ENCODE measurements at regions not wholly inside any gene's neighbourhood (a gene's known extent, or its start where the extent isn't known, plus 50 kb on each side); places are given as distances from the start of the nearest gene placed in this dataset.

- TF ChIP-seq L3MBTL2 (conservative IDR thresholded peaks at IDR 0.05) (no peak), SP1 (IDR thresholded peaks at IDR 0.05) (no peak), HDGF (IDR thresholded peaks at IDR 0.05; ENCODE audit: borderline replicate concordance) (no peak), TARDBP (IDR thresholded peaks at IDR 0.05) (no peak), BHLHE40 (IDR thresholded peaks at IDR 0.05; ENCODE audit: borderline replicate concordance) (no peak), FOXM1 (IDR thresholded peaks at IDR 0.05; ENCODE audit: borderline replicate concordance) (no peak)
Measured at GRCh38 chr2:165015052-165015642, 59.8 kb upstream of the SLC38A11 start.

All from HEK293T (cell line).